B cell (primary cell): ENCODE measurements at regions not wholly inside any gene's neighbourhood (a gene's known extent, or its start where the extent isn't known, plus 50 kb on each side); places are given as distances from the start of the nearest gene placed in this dataset.

Experiments used
- CTCF ChIP-seq: fragments of 200-600 bp; IDR thresholded peaks from one replicate; pipeline ENCODE4 v1.8.0; 2022; ENCODE audit warnings: antibody characterized with exemption, mild to moderate bottlenecking
- EZH2 ChIP-seq: IDR thresholded peaks from 2 replicates; pipeline ENCODE4 v1.6.1; 2012; ENCODE audit warnings: borderline replicate concordance, low read depth, mild to moderate bottlenecking, moderate library complexity, low read length; ENCODE audit not compliant: insufficient read depth, poor library complexity, severe bottlenecking

- no peak for TF ChIP-seq CTCF
- no peak for TF ChIP-seq EZH2
Observed at GRCh38 chr12:72144553-72144952, 127.6 kb upstream of the TRHDE start.
